NK-92 (cell line): ENCODE measurements at regions not wholly inside any gene's neighbourhood (a gene's known extent, or its start where the extent isn't known, plus 50 kb on each side); places are given as distances from the start of the nearest gene placed in this dataset.
"Not testable (repeated sequence)": the region's sequence is repeated elsewhere in the genome, so short reads cannot be mapped to it uniquely, and the experiment has no call there.

Experiments used
- DNase-seq: peaks from one replicate; lab custom pipeline; 2025; ENCODE audit not compliant: unreplicated experiment; lab: John Stamatoyannopoulos, UW

DNA sequence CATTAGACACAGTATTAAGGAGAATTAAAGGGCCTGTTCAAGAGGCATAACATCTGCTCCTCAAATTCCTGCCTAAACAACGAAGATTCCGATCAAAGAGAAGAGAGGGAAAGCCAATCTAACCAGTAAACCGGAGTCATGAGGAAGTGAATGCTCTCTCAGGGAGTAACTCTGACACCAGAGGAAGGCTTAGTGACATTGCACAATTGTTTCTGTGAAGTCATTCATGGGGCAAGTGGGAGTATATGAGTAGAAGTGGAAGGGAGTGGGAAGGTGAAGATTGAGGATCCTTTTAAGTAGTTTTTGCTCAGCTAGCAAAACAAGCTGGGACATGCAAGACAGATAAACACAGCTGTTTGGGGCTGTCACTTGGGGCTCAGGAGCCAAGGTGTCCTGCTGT, 136.4 kb upstream of the FAM174A start:
- not testable (repeated sequence) for DNase-seq

DNA sequence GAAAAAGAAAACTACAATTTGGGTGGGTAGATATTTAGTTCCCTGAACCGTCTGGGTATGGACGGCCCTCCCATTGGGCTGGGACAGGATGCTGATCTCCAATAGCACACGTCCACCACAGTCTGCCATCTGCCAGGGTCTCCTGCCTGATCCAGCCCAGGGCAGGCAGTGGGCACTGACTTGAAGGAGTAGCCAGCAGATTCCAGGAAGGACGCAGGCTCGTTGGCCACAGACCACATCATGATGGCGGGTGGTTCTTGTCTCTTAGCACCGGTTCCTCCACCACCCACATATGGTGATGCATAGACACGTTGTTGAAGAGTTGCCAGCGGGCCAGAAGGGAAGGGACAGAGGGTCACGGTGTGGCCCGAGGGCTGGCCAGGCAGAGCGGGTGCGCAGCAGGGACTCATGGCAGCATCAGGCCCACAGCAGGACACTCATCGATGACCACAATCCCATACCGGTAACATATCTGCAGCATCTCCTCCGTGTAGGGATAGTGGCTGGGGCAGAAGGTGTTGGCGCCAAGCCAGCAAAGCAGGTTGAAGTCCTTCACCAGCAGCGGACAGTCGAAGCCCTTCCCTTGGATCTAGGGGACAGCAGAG, 155.8 kb upstream of the FAM174A start:
- DNase-seq: not testable (repeated sequence)

DNA sequence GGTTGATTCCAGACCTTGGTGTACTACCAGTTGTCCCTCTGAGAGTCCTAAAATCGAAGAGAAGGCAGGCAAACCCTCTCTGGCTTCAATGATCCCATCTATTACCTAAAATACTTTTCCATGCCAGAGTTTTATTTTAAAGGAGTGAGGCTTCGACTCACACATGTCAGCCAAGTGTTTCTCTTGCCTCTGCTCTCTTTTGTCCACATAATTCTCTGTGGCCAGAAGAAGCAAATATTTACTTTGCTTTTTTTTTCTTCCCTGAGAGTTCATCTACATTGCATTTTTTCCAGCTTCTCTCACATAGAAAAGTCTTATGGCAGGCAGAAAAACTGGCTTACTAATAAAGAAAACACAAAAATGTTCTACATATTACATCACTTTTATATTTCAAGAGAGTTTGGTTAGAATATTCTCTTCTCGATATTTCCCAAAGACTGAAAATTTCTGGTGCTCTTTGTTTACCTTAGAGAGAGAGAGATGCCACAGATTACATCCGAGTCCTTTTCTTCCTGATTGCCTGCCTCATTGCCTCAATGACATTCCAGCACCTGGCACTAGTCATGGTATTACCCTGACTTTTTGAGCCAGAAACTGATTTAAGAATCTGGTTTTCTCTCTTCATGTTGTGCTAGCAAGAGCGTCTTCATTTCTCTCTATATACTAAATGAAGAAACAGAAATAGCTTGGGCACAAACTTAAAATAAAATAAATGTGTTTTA, 170.3 kb upstream of the FAM174A start:
- not testable (repeated sequence) for DNase-seq

DNA sequence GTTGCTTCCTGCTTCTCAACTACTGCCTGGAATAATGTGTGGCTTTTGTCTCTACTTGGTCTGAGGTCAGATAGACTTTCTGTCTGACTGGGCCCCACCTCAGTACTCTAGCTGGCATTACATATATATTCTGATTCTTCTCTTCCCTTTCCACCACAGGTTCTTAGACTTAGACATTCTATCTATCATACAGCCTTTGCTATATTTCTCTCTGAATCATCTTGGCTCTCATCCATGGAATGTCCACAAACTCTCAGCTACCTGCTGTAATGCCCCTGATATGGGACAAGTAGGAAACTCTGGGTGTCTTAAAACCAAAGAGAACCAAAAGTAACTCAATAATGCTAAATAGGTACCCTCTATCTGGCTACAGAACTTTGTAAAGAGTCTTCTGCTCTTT, 170.8 kb upstream of the FAM174A start:
- DNase-seq: not testable (repeated sequence)

DNA sequence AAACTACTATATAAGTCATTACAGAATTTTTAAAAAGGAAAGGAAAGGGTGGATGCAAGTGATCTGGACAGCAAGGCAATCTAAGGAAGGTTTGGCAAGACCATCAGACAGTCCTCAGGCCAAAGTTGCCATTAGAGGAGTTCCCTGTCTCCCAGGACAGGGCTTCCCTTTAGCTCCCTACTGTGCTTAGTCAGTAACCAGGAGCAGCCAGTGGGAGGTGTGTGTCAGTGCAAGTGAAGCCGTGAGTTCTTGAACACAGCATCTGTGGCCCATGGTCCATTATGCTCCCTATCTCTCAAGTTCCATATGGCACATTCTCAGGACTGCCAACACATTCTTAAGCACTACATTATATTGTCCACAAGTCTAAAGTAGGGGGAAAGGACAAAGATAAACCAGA, 175.2 kb upstream of the FAM174A start:
- not testable (repeated sequence) for DNase-seq

DNA sequence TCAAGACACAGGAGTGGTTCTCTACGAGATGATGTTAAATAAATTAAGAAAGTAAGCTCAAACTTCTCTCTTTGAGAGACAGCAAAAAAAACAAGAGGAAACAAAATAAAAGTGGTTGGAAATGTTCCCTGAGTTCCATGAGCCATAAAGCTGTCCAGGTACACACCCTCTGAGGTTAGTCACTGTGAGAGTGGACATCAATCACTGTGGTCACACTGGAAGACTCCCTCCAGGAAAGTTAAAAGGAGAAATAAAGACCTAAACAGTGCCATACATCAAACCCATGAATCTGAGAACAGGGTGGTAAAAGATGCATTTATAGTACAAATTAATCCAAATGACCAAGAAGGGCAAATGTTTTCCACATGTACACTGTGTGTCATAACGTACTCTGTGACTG, 188.9 kb upstream of the FAM174A start:
- DNase-seq: not testable (repeated sequence)

DNA sequence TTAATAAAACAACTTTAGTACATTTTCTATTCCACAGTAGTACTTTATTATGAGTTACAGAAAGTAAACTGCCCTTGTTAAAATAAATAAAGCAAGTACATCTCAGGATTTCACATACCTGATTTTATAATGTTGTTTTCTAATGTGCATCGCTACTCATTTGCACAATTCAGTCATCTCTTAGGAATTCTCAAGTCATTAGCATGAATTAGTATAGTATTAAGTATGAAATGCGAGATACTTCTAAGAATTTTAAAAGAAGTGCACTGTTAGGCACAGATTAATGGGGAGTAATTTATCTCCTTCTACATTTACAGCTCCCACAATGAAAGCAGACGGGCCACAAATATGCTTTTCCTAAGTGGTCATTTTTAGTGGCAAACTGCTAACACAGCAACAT, 193.7 kb upstream of the FAM174A start:
- DNase-seq: not testable (repeated sequence)

DNA sequence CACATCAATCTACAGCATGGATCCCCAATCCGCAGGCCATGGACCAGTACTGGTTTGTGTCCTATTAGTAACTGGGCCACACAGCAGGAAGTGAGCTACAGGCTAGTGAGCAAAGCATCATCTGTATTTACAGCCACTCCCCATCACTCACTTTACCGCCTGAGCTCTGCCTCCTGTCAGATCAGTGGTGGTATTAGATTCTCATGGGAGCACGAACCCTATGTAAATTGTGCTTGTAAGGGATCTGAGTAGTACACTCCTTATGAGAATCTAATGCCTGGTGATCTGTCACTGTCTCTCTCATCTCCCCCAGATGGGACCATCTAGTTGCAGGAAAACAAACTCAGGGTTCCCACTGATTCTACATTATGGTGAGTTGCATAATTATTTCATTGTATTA, 212.7 kb upstream of the FAM174A start:
- DNase-seq: no peak

DNA sequence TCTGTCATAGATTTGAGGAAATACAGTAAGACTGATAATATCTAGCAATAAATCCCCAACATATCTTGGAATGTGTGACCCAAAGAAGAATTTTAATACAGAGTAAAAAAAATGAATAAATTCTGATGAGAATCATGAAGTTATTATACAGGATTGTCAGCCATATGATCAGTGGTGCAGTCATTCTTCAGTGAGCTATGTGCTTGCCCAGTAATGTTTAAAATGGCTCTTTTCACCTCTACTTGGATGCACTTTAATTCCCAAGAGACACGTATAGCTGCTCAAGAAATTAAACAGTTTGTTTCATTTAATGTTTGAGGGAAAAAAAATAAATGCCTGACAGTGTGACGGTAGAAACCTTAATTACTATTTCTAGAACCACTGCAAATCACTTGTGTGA, 215.3 kb upstream of the FAM174A start:
- DNase-seq: no peak

DNA sequence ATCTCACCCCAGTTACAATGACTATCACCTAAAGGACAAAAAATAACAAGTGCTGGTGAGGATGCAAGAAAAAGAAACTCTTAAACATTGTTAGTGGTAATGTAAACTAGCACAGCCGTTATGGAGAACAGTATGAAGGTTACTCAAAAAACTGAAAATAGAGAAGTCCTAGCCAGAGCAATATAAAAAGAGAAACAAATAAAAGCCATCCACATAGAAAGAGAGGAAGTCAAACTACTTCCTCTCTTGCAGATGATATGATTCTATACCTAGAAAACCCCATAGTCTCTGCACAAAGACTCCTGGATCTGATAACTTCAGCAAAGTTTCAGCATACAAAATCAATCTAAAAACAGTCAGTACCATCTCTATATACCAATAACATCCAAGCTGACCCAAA, 221.5 kb upstream of the FAM174A start:
- no peak for DNase-seq

DNA sequence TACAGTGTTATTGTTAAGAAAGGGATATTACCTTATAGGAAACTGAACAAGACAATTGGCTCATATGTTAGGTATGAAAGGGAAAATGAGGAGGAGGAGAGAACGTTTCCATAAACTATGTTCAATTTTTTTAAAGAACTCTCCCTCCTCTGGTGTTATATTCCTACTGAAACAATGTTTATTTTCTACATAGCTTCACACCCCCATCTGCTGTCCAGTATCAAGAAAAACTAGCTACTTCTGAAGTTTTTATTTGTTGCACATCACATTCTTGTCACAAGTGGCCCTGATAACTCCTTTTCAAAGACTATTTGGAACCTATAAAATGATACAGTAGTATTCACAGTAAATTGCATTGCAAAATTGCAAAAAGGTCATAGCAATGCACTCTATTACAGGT, 223.4 kb upstream of the FAM174A start:
- no peak for DNase-seq

DNA sequence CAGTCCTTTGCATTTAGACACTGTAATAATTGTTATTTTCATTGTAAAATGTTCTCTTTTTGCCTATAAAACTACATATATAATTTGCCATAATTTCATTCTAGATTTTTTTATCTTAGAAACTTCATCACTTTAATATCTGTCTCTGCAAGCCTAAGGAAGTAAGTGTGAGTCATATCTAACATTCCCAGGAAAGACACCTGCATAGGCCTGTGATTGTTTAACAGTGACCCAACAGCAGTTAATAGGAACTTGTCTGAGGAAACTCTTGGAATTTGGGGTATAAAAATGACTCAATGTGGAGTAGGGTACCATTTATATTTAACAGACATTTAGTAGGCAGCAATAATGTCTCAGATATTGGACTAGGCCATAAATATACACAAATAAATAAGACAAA, 229.2 kb upstream of the FAM174A start:
- no peak for DNase-seq

DNA sequence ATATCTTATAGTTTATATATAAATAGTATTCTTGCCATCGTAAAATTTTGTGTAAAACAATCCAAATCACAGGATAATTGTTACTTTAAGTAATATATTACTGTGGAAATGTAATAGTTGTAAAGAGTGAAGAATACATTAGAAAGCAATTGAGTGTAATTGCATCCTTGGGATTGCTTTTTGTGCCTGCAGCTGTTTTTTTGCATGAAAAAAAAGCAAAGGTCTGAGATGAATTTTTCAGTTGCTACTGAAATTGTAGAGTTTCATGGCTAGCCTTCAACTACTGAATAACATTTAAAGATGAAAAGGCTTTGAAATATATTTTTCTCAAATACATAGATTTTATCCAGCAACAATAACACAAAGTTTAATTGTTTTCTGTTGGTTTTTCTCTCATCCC, 232.0 kb upstream of the FAM174A start:
- DNase-seq: no peak

DNA sequence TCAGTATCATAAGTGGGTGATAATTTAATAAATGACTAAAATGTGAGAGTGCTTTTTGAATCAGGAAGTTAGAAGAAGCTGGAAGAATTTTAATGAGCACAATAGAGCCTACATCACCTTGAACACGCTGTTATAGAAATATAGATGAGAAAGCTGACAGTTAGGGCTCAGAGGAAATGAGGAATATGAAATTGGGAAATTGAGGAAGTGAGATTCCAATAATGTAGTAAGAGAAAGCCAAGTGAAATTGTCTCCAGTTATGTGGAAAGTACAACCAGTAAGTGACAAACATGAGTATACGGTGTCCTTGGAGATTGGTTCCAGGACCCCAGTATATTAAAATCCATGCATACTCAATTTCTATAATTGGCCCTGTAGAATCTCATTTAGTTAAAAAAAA, 235.9 kb upstream of the FAM174A start:
- DNase-seq: no peak

DNA sequence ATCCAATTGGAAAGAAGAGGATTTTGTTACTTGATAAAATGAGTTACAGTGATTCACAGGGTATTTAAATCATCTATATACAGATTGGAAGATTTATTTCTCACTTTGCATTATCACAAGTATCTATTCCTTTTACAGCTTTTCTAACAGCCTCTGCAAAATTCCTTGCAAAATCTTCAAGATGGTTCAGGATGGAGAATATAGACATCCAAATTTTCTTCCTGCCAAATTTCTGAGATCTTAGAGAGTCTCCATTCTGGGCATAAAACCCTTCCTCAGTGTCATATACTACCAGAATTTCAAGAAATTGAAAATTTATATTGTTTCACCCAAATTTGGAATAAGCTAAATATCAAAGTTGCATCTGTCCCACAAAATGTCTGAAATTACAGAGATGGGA, 259.1 kb upstream of the FAM174A start:
- DNase-seq: no peak

DNA sequence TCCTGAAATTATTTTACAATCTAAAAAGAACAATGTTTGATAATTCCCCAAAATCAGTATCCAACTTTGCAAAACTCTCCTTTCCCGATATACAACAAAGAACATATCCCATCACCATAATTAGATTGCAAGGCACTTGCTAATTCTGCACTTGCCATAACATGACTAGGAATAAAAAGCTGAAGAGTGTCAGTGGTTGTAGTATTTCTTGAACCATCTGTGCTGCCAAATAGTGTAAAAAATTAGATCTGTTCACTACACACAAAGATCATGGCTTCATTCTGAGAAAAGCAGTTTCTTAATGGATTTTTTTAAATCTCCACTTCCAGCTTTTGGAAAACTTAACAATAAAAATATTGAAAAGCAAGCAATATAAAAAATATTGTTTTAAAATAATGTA, 259.5 kb upstream of the FAM174A start:
- DNase-seq: no peak

DNA sequence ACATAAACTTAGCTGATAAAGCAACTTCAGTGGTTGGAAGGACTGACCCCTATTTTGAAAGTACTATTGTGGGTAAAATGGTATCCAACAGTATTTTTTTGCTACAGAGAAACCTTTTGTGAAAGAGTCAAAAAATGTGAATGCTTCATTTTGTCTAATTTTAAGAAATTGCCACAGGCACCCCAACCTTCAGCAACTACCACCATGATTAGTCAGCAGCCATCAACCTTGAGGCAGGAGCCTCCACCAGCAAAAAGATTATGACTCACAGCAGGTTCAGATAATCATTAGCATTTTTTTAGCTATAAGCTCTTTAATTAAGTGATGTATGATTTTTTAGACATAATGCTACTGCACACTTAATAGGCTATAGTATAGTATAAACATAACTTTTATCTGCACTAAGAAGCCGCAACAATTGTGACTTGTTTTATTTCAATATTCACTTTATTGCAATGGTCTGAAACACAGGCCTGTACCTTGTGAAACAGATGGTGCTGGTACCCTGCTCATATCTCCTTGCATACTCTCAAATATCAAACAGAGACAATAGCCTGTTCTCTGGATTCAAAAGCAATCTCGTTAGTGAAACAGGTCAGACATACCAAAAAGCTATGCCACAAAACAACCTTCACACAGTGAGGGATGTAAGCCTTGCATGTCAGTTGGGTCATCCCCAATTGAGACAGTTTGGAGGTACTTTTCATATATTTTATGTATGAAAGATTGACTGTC, 261.2 kb upstream of the FAM174A start:
- no peak for DNase-seq

DNA sequence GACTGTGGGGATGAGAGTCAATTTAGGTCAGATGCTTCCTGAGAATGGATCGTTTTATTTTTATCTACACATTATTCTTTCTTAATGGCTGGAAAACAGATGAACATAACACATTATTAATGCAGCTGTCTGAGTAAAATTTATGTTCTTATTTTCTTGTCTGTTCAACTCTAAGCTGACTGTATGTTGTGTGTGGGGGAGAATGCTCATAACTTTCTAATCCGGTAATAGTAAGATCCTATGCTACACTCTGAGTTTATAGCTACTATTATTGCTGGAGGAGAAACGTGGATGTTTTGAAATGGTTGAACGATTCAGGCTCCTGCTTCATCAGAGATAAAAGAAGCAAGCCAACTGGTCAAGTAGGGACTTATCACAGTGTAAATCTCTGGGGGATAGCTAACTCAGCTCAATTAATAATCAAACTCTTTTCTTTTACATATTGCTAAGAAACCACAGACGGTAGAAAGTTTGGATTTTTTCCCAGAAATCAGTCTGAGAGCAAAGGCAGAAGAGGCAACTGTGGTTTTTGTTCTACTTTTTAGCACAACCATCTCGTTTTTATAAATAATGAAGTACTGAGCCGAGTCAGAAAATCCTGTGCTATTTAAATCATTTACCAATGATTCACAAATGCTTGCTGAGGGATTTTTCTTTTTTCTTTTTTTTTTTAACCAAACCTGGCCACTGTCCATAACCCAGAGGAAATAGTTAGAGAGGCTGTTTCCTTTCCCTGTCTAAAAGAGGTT, 265.0 kb upstream of the FAM174A start:
- no peak for DNase-seq

DNA sequence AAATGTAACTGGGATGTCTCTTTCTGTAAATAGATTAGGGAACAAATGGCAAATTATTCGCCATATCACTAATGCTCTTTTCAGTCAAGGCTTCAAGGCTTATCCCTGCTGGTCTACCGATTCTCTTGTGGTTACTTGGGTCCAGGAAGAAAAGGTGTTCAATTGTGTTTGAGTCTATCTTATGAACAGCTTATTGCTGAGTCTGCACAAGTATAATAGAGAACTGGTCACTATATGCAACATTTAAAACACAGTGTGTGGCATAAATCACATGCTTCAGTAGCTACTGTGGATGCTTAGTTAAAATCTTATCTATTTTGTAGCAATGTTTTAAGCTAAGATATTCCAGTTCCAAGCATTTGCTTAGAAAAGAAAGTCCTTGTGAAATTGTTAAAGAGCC, 274.2 kb upstream of the FAM174A start:
- no peak for DNase-seq

DNA sequence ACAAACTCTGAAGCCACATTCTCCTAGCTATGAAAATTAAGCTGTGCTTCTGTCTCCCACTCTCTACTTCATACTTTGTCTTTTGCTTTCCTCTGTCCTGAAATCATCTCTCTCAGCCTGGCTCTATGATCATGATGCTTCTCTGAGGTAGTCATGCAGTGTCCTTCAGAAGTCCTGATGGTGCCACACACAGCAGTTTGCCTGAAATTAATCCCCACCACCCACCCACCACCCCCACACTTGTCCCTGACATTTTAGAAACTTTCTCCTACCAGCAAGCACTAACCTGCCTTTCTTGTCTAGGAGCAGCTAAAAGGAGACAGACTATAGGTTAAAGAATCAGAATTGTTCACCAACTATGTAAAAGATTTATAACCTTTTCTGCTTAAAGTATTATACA, 282.2 kb upstream of the FAM174A start:
- DNase-seq: no peak

DNA sequence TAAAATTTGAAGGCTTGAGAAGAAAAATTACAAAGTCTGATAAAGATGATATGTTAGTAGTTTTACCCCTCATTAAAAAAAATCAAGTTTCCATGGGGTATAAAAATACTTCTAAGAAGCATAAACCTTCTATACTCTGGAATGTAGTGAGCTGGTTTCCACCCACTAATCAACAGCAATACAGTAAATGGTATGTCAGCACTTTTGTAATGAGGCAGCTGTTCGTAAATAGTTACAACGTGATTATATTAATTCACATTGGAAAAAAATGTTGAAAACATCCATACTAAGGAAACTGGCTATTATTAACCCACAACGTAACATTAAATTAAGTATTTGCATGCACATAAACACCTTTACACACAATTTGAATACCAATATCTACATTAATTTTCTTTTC, 283.1 kb upstream of the FAM174A start:
- no peak for DNase-seq

DNA sequence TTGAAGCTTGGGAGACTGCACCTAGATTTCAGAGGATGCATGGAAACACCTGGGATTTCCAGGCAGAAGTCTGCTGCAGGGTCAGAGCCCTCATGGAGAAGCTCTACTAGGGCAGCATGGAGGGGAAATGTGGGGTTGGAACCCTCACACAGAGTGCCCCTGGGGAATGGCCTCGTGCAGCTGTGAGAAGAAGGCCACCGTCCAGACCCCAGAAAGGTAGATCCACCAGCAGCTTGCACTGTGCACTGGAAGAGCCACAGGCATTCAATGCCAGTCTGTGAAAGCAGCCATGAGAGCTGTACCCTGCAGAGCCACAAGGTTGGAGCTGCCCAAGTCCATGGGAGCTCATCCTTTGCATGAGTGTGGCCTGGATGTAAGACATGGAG, 285.3 kb upstream of the FAM174A start:
- DNase-seq: no peak
